ENCODE measurements at regions not wholly inside any gene's neighbourhood (a gene's known extent, or its start where the extent isn't known, plus 50 kb on each side); places are given as distances from the start of the nearest gene placed in this dataset.

- TF ChIP-seq GLIS3 (CRISPR knock-in tag; IDR thresholded peaks at IDR 0.05), result no peak
- TF ChIP-seq, protein P1, sequence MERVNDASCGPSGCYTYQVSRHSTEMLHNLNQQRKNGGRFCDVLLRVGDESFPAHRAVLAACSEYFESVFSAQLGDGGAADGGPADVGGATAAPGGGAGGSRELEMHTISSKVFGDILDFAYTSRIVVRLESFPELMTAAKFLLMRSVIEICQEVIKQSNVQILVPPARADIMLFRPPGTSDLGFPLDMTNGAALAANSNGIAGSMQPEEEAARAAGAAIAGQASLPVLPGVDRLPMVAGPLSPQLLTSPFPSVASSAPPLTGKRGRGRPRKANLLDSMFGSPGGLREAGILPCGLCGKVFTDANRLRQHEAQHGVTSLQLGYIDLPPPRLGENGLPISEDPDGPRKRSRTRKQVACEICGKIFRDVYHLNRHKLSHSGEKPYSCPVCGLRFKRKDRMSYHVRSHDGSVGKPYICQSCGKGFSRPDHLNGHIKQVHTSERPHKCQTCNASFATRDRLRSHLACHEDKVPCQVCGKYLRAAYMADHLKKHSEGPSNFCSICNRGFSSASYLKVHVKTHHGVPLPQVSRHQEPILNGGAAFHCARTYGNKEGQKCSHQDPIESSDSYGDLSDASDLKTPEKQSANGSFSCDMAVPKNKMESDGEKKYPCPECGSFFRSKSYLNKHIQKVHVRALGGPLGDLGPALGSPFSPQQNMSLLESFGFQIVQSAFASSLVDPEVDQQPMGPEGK (CRISPR knock-in tag; IDR thresholded peaks at IDR 0.05; ENCODE audit: borderline replicate concordance), result no peak
Observed at GRCh38 chr9:110121170-110121569, 86.8 kb downstream of the C9orf152 start.
